ENCODE measurements at regions not wholly inside any gene's neighbourhood (a gene's known extent, or its start where the extent isn't known, plus 50 kb on each side); places are given as distances from the start of the nearest gene placed in this dataset.

GRCh38 chr10:44574596-44575480 lies 189.9 kb upstream of the CXCL12 start:
- TF ChIP-seq, protein P1, sequence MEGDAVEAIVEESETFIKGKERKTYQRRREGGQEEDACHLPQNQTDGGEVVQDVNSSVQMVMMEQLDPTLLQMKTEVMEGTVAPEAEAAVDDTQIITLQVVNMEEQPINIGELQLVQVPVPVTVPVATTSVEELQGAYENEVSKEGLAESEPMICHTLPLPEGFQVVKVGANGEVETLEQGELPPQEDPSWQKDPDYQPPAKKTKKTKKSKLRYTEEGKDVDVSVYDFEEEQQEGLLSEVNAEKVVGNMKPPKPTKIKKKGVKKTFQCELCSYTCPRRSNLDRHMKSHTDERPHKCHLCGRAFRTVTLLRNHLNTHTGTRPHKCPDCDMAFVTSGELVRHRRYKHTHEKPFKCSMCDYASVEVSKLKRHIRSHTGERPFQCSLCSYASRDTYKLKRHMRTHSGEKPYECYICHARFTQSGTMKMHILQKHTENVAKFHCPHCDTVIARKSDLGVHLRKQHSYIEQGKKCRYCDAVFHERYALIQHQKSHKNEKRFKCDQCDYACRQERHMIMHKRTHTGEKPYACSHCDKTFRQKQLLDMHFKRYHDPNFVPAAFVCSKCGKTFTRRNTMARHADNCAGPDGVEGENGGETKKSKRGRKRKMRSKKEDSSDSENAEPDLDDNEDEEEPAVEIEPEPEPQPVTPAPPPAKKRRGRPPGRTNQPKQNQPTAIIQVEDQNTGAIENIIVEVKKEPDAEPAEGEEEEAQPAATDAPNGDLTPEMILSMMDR (IDR thresholded peaks at IDR 0.05), result no peak
- no peak for TF ChIP-seq POLR2A (IDR thresholded peaks at IDR 0.05)

Measured in body of pancreas (tissue), 4 donors.